IPS DF 6.9 (cell line): ENCODE measurements at regions not wholly inside any gene's neighbourhood (a gene's known extent, or its start where the extent isn't known, plus 50 kb on each side); places are given as distances from the start of the nearest gene placed in this dataset.

Source experiments
- DNase-seq: peaks from one replicate; pipeline ENCODE4 v3.0.0-alpha.2; 2013; ENCODE audit warnings: low read depth, low spot score
- H3K27ac ChIP-seq: one replicate; pipeline ENCODE4 v1.5.1; 2013; ENCODE audit warnings: low read length, control low read depth
- H3K27me3 ChIP-seq: 2 replicates; pipeline ENCODE4 v1.6.1; 2013; ENCODE audit warnings: mild to moderate bottlenecking, low read length; ENCODE audit not compliant: control insufficient read depth, insufficient read depth
- H3K36me3 ChIP-seq: 2 replicates; pipeline ENCODE4 v1.6.1; 2013; ENCODE audit warnings: low read length; ENCODE audit not compliant: control insufficient read depth, insufficient read depth
- H3K4me1 ChIP-seq: 2 replicates; pipeline ENCODE4 v1.6.1; 2013; ENCODE audit warnings: low read length; ENCODE audit not compliant: control insufficient read depth, insufficient read depth
- H3K4me3 ChIP-seq: 2 replicates; pipeline ENCODE4 v1.5.1; 2013; ENCODE audit warnings: mild to moderate bottlenecking, low read length
- H3K9me3 ChIP-seq: 2 replicates; pipeline ENCODE4 v1.6.1; 2013; ENCODE audit warnings: low read length, inconsistent platforms; ENCODE audit not compliant: control insufficient read depth, insufficient read depth
- WGBS: extraction: QIAGEN DNeasy Blood & Tissue Kit; methylation state at CpG from one replicate; pipeline ENCODE4 v1.1.7; 2013; ENCODE audit warnings: mixed read lengths, missing lambda C conversion rate; ENCODE audit not compliant: insufficient read length, insufficient coverage; 5-methylcytosine and 5-hydroxymethylcytosine counted together

- no CpG with 5 or more reads among the region's 9 CpGs for WGBS
- H3K4me1 ChIP-seq, result no peaks in the 10 kb centered on the region
Observed at GRCh38 chrX:110408949-110409588, 50.4 kb downstream of the RTL9 start.

GRCh38 chrX:110409925-110410324 lies 51.3 kb downstream of the RTL9 start:
- Histone ChIP-seq H3K36me3 (no peaks in the 10 kb centered on the region), H3K4me1 (no peaks in the 10 kb centered on the region), H3K27me3 (no peaks in the 10 kb centered on the region), H3K27ac (no peak overlapping the region), H3K4me3 (no peak overlapping the region), H3K9me3 (no peaks in the 10 kb centered on the region)
- no CpG with 5 or more reads among the region's 6 CpGs for WGBS
- DNase-seq, result no peak

More at GRCh38 chrX:110408949-110409588, 50.4 kb downstream of the RTL9 start:
- Histone ChIP-seq H3K9me3 (no peaks in the 10 kb centered on the region), H3K4me3 (no peak overlapping the region), H3K36me3 (no peaks in the 10 kb centered on the region), H3K27me3 (no peaks in the 10 kb centered on the region), H3K27ac (no peak overlapping the region)
- no peak for DNase-seq

- DNase-seq, result no peak
- H3K27me3 ChIP-seq, result no peaks in the 10 kb centered on the region
- no peaks in the 10 kb centered on the region for H3K36me3 ChIP-seq
- WGBS, result no CpG with 5 or more reads among the region's 5 CpGs
- H3K4me1 ChIP-seq, result no peaks in the 10 kb centered on the region
- H3K9me3 ChIP-seq, result no peaks in the 10 kb centered on the region
- H3K4me3 ChIP-seq, result no peak overlapping the region
- no peak overlapping the region for H3K27ac ChIP-seq
Observed at GRCh38 chrX:110410603-110411002, 52.0 kb downstream of the RTL9 start.

GRCh38 chrX:110412971-110413726 lies 54.5 kb downstream of the RTL9 start:
- no peak overlapping the region for H3K27ac ChIP-seq
- no peaks in the 10 kb centered on the region for H3K27me3 ChIP-seq
- no peaks in the 10 kb centered on the region for H3K9me3 ChIP-seq
- no peaks in the 10 kb centered on the region for H3K36me3 ChIP-seq
- peak; percentile 43 for DNase-seq
- no CpG with 5 or more reads among the region's 18 CpGs for WGBS
- H3K4me3 ChIP-seq, result no peak overlapping the region
- H3K4me1 ChIP-seq, result no peaks in the 10 kb centered on the region

- Histone ChIP-seq H3K27me3 (no peaks in the 10 kb centered on the region), H3K36me3 (no peaks in the 10 kb centered on the region), H3K9me3 (no peaks in the 10 kb centered on the region), H3K27ac (no peak overlapping the region), H3K4me1 (no peaks in the 10 kb centered on the region), H3K4me3 (no peak overlapping the region)
- DNase-seq, result no peak
- no CpG with 5 or more reads among the region's 1 CpG for WGBS
Observed at GRCh38 chrX:110413727-110414124, 55.1 kb downstream of the RTL9 start.

- H3K4me1 ChIP-seq, result no peaks in the 10 kb centered on the region; the same call in 1 of the 2 replicates
- no CpG with 5 or more reads among the region's 3 CpGs for WGBS
- no peaks in the 10 kb centered on the region for H3K36me3 ChIP-seq
- no peaks in the 10 kb centered on the region for H3K27me3 ChIP-seq
- H3K4me3 ChIP-seq, result no peak overlapping the region
- no peaks in the 10 kb centered on the region for H3K9me3 ChIP-seq
- no peak for DNase-seq
- no peak overlapping the region for H3K27ac ChIP-seq
Observed at GRCh38 chrX:110414273-110414672, 55.6 kb downstream of the RTL9 start.

- H3K36me3 ChIP-seq, result no peaks in the 10 kb centered on the region
- no peak for DNase-seq
- no peak overlapping the region for H3K4me3 ChIP-seq
- no peaks in the 10 kb centered on the region for H3K9me3 ChIP-seq
- H3K27ac ChIP-seq, result no peak overlapping the region
- no peaks in the 10 kb centered on the region for H3K27me3 ChIP-seq
- WGBS, result no CpG with 5 or more reads among the region's 1 CpG
- no peaks in the 10 kb centered on the region; the same call in 1 of the 2 replicates for H3K4me1 ChIP-seq
Observed at GRCh38 chrX:110414679-110415439, 56.2 kb downstream of the RTL9 start.

GRCh38 chrX:110415440-110416170 lies 57.0 kb downstream of the RTL9 start:
- Histone ChIP-seq H3K4me3 (no peak overlapping the region), H3K27ac (no peak overlapping the region), H3K27me3 (no peaks in the 10 kb centered on the region), H3K36me3 (no peaks in the 10 kb centered on the region), H3K4me1 (no peaks in the 10 kb centered on the region; the same call in 1 of the 2 replicates), H3K9me3 (no peaks in the 10 kb centered on the region)
- DNase-seq, result no peak
- WGBS, result no CpG with 5 or more reads among the region's 6 CpGs

- WGBS, result no CpG with 5 or more reads among the region's 4 CpGs
- H3K9me3 ChIP-seq, result no peaks in the 10 kb centered on the region
- H3K27me3 ChIP-seq, result no peaks in the 10 kb centered on the region
- H3K27ac ChIP-seq, result no peak overlapping the region
- DNase-seq, result no peak
- H3K36me3 ChIP-seq, result no peaks in the 10 kb centered on the region
- no peak overlapping the region for H3K4me3 ChIP-seq
- H3K4me1 ChIP-seq, result no peaks in the 10 kb centered on the region; the same call in 1 of the 2 replicates
Observed at GRCh38 chrX:110417128-110417527, 58.5 kb downstream of the RTL9 start.
